GM23248 (cell line): ENCODE measurements at regions not wholly inside any gene's neighbourhood (a gene's known extent, or its start where the extent isn't known, plus 50 kb on each side); places are given as distances from the start of the nearest gene placed in this dataset.

Experiments
- EZH2 ChIP-seq: fragments of 200-600 bp; sonication (generic); IDR thresholded peaks from 2 replicates; pipeline ENCODE4 v1.6.1; 2018; ENCODE audit warnings: antibody characterized with exemption, mild to moderate bottlenecking; ENCODE audit not compliant: insufficient read depth, poor library complexity, severe bottlenecking
- EZH2phosphoT487 ChIP-seq: fragments of 200-600 bp; sonication (generic); IDR thresholded peaks from 2 replicates; pipeline ENCODE4 v1.6.1; 2018; ENCODE audit warnings: antibody characterized with exemption, moderate library complexity, mild to moderate bottlenecking, low read depth; ENCODE audit not compliant: insufficient read depth

- TF ChIP-seq EZH2 = no peak
- TF ChIP-seq EZH2phosphoT487 = no peak
Observed at GRCh38 chr13:65594298-65594781, 1635.8 kb downstream of the PCDH9 start.
